ENCODE measurements at regions not wholly inside any gene's neighbourhood (a gene's known extent, or its start where the extent isn't known, plus 50 kb on each side); places are given as distances from the start of the nearest gene placed in this dataset.
"Not testable (repeated sequence)": the region's sequence is repeated elsewhere in the genome, so short reads cannot be mapped to it uniquely, and the experiment has no call there.

DNA sequence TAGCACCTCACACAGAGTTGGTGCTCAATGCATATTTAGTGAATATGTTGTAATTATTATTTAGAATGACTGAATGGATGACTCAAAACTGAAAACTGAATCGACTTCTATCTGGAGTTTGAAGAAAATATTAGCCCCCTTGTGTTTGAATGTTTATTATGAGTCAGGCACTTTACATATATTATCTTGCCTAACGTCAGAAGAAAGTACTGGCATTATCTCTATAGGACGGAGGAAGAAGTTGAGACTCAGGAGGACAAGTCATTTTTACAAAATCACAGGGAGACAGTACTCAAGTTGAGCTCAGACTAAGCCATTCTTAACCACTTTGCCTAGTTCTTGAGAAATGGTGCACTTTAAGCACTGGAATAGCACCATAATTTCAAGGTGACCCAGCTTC lies 684.0 kb downstream of the UTRN start:
- POLR2A ChIA-PET = no interaction called here
- intact Hi-C loops (cut with micrococcal nuclease) = no loop called here
- no peak for DNase-seq
- no peaks in the 10 kb centered on the region for H3K4me1 Mint-ChIP-seq
- TF ChIP-seq, protein P1, sequence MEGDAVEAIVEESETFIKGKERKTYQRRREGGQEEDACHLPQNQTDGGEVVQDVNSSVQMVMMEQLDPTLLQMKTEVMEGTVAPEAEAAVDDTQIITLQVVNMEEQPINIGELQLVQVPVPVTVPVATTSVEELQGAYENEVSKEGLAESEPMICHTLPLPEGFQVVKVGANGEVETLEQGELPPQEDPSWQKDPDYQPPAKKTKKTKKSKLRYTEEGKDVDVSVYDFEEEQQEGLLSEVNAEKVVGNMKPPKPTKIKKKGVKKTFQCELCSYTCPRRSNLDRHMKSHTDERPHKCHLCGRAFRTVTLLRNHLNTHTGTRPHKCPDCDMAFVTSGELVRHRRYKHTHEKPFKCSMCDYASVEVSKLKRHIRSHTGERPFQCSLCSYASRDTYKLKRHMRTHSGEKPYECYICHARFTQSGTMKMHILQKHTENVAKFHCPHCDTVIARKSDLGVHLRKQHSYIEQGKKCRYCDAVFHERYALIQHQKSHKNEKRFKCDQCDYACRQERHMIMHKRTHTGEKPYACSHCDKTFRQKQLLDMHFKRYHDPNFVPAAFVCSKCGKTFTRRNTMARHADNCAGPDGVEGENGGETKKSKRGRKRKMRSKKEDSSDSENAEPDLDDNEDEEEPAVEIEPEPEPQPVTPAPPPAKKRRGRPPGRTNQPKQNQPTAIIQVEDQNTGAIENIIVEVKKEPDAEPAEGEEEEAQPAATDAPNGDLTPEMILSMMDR (IDR thresholded peaks at IDR 0.05) = no peak
- ATAC-seq (ENCODE audit: low read depth) = no peak
- H3K36me3 Mint-ChIP-seq (ENCODE audit: low read depth) = no peaks in the 10 kb centered on the region
- H3K27me3 Mint-ChIP-seq = peaks cover 5% of the 10 kb centered on the region
- no peak overlapping the region for H3K27ac Mint-ChIP-seq
- peaks cover 2% of the 10 kb centered on the region for H3K9me3 Mint-ChIP-seq
- H3K4me3 Mint-ChIP-seq = no peak overlapping the region
- CTCF ChIA-PET = no interaction called here

DNA sequence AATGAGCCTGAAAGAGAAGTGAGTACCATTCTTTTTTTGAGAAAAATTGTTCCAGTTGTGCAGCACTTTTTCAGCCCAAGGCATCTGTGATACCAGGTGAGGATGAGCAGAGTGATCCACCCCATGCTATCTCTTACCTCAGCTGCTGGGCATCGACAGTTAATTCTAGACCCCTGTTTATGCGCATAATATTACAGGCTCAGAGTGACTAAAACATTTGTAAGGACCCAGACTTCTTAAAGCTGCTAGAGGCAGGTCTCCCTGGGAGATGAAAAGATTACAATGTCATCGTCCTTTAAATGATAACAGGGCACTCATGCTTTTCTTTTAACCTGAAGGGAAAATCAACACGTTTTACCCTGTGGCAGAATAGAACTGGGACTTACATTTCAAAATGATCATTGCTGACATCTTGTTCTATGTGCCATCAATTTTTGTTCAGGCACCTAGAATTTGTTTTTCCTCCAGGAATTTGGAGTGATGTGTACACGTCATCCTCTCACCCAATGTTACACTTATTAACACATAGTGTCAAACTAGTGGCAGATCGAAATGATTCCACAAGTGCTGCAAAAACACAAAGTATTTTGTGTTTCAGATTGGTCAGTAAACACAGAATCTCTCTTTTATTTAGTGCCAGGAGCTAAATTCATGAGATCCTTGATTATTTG lies 684.6 kb downstream of the UTRN start:
- ChIA-PET POLR2A (no interaction called here), CTCF (no interaction called here)
- H3K27me3 Mint-ChIP-seq = peaks cover 8% of the 10 kb centered on the region
- H3K9me3 Mint-ChIP-seq = peaks cover 2% of the 10 kb centered on the region
- TF ChIP-seq, protein P1 (IDR thresholded peaks at IDR 0.05) = no peak
- intact Hi-C loops (cut with micrococcal nuclease) = no loop called here
- H3K36me3 Mint-ChIP-seq (ENCODE audit: low read depth) = no peaks in the 10 kb centered on the region
- H3K4me1 Mint-ChIP-seq = no peaks in the 10 kb centered on the region
- H3K27ac Mint-ChIP-seq = no peak overlapping the region
- no peak for ATAC-seq (ENCODE audit: low read depth)
- no peak overlapping the region for H3K4me3 Mint-ChIP-seq
- DNase-seq = no peak

DNA sequence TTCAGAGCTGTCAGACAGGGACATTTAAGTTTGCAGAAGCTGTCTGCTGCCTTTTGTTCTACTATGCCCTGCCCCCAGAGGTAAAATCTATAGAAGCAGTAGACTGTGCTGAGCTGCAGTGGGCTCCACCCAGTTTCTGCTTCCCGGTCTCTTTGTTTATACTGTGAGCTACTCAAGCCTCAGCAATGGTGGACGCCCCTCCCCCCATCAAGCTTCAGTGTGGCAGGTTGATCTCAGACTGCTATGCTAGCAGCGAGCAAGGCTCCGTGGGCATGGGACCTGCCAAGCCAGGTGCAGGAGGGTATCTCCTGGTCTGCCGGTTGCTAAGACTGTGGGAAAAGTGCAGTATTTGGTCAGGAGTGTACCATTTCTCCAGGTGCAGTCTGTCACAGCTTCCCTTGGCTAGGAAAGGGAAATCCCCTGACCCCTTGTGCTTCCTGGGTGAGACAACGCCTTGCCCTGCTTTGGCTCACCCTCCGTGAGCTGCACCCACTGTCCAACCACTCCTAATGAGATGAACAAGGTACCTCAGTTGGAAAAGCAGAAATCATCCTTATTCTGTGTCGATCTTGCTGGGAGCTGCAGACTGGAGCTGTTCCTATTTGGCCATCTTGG lies 692.2 kb downstream of the UTRN start:
- H3K4me3 Mint-ChIP-seq; DNase-seq; H3K27me3 Mint-ChIP-seq; ATAC-seq (ENCODE audit: low read depth); POLR2A ChIA-PET; CTCF ChIA-PET; intact Hi-C loops (cut with micrococcal nuclease); H3K36me3 Mint-ChIP-seq (ENCODE audit: low read depth); H3K9me3 Mint-ChIP-seq; H3K4me1 Mint-ChIP-seq; H3K27ac Mint-ChIP-seq: not testable (repeated sequence)

DNA sequence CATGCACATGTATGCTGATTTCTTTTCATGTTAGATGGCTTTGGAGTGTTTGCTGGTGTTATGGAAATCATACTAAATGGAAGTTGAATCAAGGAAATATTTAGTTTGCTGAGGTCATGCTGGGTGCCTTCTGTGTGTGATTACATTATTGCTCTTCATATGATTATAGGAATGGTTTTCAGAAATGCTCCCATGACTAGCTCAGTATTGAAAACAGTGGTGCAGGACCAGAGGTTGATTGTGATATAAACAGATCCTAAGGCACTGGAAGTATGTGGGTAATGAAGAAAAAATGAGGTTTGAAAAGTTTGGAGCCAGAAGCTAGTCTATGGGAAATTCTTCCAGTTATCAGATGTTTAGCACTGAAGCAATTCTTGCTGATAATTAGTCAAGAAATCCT lies 693.1 kb downstream of the UTRN start:
- Mint-ChIP-seq H3K4me3 (no peak overlapping the region), H3K27ac (no peak overlapping the region), H3K4me1 (no peaks in the 10 kb centered on the region), H3K27me3 (peaks cover 6% of the 10 kb centered on the region), H3K9me3 (no peaks in the 10 kb centered on the region), H3K36me3 (ENCODE audit: low read depth) (no peaks in the 10 kb centered on the region)
- ATAC-seq (ENCODE audit: low read depth) (no peak), DNase-seq (no peak)
- ChIA-PET CTCF (no interaction called here), POLR2A (no interaction called here)
- intact Hi-C loops (cut with micrococcal nuclease) = no loop called here
- TF ChIP-seq, protein P1 (IDR thresholded peaks at IDR 0.05) = no peak

DNA sequence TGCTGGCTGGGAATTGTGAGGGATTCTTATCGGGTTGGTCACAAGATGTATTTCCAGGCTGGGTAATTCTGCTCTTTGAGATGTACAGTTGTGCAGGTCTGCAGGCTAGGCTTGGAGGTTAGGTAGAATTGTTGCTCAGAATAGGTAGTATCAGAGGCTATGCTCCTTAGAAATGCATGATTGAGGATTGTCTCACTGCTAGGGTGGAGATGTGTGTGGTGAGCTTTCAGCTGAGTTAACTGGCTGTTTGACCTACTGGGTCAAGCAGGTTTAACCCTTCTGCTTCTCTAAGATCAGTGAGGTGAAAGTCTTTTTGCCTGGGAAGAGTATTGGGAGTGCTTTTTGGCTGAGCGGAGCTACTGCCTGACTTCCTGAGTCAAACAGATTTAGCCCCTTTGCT lies 701.1 kb downstream of the UTRN start:
- Mint-ChIP-seq H3K4me1 (no peaks in the 10 kb centered on the region), H3K27me3 (peaks cover 10% of the 10 kb centered on the region), H3K9me3 (peaks cover 7% of the 10 kb centered on the region), H3K27ac (no peak overlapping the region), H3K4me3 (no peak overlapping the region), H3K36me3 (ENCODE audit: low read depth) (no peaks in the 10 kb centered on the region)
- CTCF ChIA-PET = no interaction called here
- no peak for DNase-seq
- no peak for ATAC-seq (ENCODE audit: low read depth)
- TF ChIP-seq, protein P1 (IDR thresholded peaks at IDR 0.05) = no peak
- POLR2A ChIA-PET = no interaction called here
- intact Hi-C loops (cut with micrococcal nuclease) = no loop called here
